HG02870 (cell line): ENCODE measurements at regions not wholly inside any gene's neighbourhood (a gene's known extent, or its start where the extent isn't known, plus 50 kb on each side); places are given as distances from the start of the nearest gene placed in this dataset.

Experiments used
- ATAC-seq: cut with Tn5 transposase; IDR thresholded peaks from one replicate; pipeline ENCODE4 v1.9.1; 2021; ENCODE audit warnings: mild to moderate bottlenecking, moderate library complexity; ENCODE audit not compliant: unreplicated experiment

- no peak for ATAC-seq
These were observed 58.3 kb upstream of the MAGEB2 start for GRCh38 chrX:30156880-30157560.

- ATAC-seq = no peak
These were observed 54.3 kb upstream of the MAGEB2 start for GRCh38 chrX:30161043-30161442.
